ENCODE measurements at regions not wholly inside any gene's neighbourhood (a gene's known extent, or its start where the extent isn't known, plus 50 kb on each side); places are given as distances from the start of the nearest gene placed in this dataset.

DNA sequence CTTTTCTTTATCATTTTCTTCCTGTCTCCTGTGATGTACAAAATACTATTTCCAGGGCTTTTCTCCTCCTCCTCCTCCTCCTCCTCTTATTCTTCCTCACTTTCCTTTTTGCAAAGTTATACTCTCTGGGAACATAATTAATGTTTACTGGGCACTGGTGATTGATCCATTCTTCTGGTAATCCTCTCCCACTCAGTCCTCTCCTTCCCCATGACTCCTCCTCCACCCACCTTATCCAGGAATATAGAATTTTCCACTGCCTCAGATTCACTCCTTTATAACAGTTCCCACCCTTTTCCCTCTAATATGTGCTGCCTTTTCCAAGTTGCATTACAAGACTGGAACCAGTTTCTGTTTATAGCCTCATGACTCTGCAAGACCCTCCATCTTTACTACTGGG is 62.5 kb upstream of the IYD start:
- TF ChIP-seq RAD21 (IDR thresholded peaks at IDR 0.05; ENCODE audit: low read depth) (no peak), EP300 (IDR thresholded peaks at IDR 0.05; ENCODE audit: borderline replicate concordance) (no peak), CREB1 (IDR thresholded peaks at IDR 0.05; ENCODE audit: low read depth) (no peak)

DNA sequence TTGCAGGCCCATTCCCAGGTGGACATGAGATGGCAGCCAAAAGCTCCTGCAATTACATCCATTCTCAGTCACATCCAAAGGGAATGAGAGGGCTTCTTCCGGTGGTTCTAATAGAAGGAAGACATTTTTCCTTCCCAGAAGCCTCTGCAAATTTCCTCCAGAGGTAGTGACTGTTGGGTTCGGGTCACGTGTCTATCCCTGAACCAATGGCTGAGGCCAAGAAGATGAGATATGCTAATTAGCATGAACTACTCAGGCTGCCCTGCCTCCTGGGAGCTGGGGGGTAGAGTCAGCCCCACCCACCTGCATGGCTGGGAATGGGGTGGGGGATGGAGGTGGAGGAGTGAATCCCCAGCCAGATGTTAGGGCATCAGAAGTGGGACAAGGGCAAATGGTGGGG is 61.3 kb upstream of the IYD start:
- TF ChIP-seq, protein P1, sequence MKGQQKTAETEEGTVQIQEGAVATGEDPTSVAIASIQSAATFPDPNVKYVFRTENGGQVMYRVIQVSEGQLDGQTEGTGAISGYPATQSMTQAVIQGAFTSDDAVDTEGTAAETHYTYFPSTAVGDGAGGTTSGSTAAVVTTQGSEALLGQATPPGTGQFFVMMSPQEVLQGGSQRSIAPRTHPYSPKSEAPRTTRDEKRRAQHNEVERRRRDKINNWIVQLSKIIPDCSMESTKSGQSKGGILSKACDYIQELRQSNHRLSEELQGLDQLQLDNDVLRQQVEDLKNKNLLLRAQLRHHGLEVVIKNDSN (IDR thresholded peaks at IDR 0.05): no peak
- TF ChIP-seq ZBTB7A (IDR thresholded peaks at IDR 0.05; ENCODE audit: low read depth): no peak
- no peak for TF ChIP-seq NFIC (IDR thresholded peaks at IDR 0.05)
- TF ChIP-seq, protein P2, sequence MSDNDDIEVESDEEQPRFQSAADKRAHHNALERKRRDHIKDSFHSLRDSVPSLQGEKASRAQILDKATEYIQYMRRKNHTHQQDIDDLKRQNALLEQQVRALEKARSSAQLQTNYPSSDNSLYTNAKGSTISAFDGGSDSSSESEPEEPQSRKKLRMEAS (IDR thresholded peaks at IDR 0.05): no peak
- TF ChIP-seq CREB1 (IDR thresholded peaks at IDR 0.05; ENCODE audit: low read depth): no peak
- no peak for TF ChIP-seq YY1 (IDR thresholded peaks at IDR 0.05; ENCODE audit: low read depth)
- TF ChIP-seq TEAD4 (IDR thresholded peaks at IDR 0.05): no peak
- no peak for TF ChIP-seq TAF1 (IDR thresholded peaks at IDR 0.05; ENCODE audit: low read depth)
- no peak for TF ChIP-seq TCF12 (IDR thresholded peaks at IDR 0.05; ENCODE audit: low read depth)
- no peak for TF ChIP-seq CEBPB (IDR thresholded peaks at IDR 0.05)
- no peak for TF ChIP-seq EP300 (IDR thresholded peaks at IDR 0.05; ENCODE audit: borderline replicate concordance)

DNA sequence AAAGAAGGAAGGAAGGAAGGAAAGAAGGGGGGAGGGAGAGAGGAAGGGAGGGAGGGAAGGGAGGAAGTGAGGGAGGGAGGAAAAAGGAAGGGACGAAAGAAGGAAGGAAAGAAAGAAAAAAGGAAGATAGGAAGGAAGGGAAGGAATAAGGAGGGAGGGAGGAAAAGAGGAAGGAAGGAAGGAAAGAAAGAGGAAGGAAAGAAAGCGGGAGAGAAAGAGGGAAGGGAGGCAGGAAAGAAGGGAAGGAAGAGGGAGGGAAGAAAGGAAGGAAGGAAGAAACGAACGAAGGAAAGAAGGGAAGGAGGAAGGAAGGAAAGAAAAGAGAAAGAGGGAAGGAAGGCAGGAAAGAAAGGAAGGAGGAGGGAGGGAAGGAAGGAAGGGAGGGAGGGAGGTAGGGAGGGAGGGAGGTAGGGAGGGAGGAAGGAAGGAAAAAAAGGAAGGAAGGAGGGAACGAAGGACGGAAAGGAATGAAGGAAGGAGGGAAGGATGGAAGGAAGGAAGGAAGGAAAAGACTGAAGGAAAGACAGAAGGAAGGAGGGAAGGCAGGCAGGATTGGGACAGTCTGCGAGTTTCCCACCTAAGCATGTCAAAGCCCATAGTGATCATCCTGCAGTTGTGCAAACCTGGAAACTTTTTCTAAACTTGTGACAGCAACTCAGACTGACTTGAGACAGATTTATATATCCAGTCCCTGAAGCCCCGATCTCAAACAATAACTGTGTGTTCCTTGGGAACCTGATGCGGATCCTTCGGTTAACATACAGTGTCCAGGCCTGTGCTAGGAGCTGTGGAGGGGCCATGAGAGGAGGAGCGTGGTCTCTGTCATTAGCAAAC is 59.8 kb upstream of the IYD start:
- no peak for TF ChIP-seq TAF1 (IDR thresholded peaks at IDR 0.05; ENCODE audit: low read depth)
- TF ChIP-seq FOXM1 (IDR thresholded peaks at IDR 0.05; ENCODE audit: borderline replicate concordance, low read depth): no peak
- TF ChIP-seq TCF12 (IDR thresholded peaks at IDR 0.05; ENCODE audit: low read depth): no peak
- no peak for TF ChIP-seq NFIC (IDR thresholded peaks at IDR 0.05)
- TF ChIP-seq, protein P1 (IDR thresholded peaks at IDR 0.05): no peak
- TF ChIP-seq, protein P2 (IDR thresholded peaks at IDR 0.05): no peak
- TF ChIP-seq ZBTB7A (IDR thresholded peaks at IDR 0.05; ENCODE audit: low read depth): no peak
- TF ChIP-seq YY1 (IDR thresholded peaks at IDR 0.05; ENCODE audit: low read depth): no peak
- no peak for TF ChIP-seq EGR1 (IDR thresholded peaks at IDR 0.05)
- TF ChIP-seq, protein P3, sequence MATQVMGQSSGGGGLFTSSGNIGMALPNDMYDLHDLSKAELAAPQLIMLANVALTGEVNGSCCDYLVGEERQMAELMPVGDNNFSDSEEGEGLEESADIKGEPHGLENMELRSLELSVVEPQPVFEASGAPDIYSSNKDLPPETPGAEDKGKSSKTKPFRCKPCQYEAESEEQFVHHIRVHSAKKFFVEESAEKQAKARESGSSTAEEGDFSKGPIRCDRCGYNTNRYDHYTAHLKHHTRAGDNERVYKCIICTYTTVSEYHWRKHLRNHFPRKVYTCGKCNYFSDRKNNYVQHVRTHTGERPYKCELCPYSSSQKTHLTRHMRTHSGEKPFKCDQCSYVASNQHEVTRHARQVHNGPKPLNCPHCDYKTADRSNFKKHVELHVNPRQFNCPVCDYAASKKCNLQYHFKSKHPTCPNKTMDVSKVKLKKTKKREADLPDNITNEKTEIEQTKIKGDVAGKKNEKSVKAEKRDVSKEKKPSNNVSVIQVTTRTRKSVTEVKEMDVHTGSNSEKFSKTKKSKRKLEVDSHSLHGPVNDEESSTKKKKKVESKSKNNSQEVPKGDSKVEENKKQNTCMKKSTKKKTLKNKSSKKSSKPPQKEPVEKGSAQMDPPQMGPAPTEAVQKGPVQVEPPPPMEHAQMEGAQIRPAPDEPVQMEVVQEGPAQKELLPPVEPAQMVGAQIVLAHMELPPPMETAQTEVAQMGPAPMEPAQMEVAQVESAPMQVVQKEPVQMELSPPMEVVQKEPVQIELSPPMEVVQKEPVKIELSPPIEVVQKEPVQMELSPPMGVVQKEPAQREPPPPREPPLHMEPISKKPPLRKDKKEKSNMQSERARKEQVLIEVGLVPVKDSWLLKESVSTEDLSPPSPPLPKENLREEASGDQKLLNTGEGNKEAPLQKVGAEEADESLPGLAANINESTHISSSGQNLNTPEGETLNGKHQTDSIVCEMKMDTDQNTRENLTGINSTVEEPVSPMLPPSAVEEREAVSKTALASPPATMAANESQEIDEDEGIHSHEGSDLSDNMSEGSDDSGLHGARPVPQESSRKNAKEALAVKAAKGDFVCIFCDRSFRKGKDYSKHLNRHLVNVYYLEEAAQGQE (IDR thresholded peaks at IDR 0.05; ENCODE audit: low read depth): no peak
- TF ChIP-seq CEBPB (IDR thresholded peaks at IDR 0.05): no peak
- no peak for TF ChIP-seq RAD21 (IDR thresholded peaks at IDR 0.05; ENCODE audit: low read depth)
- no peak for TF ChIP-seq CREB1 (IDR thresholded peaks at IDR 0.05; ENCODE audit: low read depth)
- no peak for TF ChIP-seq TEAD4 (IDR thresholded peaks at IDR 0.05)
- TF ChIP-seq EP300 (IDR thresholded peaks at IDR 0.05; ENCODE audit: borderline replicate concordance): no peak

DNA sequence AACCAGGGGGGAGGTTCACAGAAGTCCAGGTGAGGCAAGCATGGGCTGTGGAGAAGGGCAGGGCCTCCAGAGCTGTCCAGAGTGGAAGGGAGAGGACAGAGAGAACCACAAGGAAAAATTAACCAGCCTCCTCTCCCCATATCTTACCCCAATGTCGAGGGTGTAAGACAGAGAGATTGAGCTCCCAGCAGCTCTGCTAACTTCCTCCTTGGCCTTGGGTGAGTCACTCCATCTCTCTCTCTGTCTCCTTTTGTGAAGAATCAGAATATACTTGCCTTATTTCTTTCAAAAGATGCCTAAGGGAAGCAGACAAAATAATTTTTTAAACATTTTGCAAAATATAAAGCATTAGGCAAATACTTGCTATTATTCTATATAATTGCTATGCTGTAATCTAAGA is 58.3 kb upstream of the IYD start:
- TF ChIP-seq EP300 (IDR thresholded peaks at IDR 0.05; ENCODE audit: borderline replicate concordance): no peak
- no peak for TF ChIP-seq TAF1 (IDR thresholded peaks at IDR 0.05; ENCODE audit: low read depth)
- TF ChIP-seq NFIC (IDR thresholded peaks at IDR 0.05): no peak
- no peak for TF ChIP-seq TEAD4 (IDR thresholded peaks at IDR 0.05)
- no peak for TF ChIP-seq RAD21 (IDR thresholded peaks at IDR 0.05; ENCODE audit: low read depth)
- TF ChIP-seq, protein P3 (IDR thresholded peaks at IDR 0.05; ENCODE audit: low read depth): no peak
- TF ChIP-seq TCF12 (IDR thresholded peaks at IDR 0.05; ENCODE audit: low read depth): no peak

DNA sequence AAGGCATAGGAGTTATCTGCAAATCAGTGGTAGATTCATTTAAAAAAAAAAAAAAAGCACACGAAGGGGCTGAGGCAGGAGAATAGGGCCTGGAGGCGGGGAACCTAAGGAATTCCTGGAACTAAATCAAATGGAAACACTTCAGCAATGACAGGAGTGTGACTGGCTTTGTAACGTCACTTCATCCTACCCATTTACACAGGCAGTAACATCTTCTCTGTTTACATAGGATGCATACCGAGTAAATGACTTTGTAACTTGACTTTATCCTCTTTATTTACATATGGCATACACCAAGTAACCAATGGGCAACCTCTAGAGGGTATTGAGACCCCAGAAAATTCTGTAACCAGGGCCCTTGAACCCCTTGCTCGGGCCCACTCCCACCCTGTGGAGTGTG is 56.4 kb upstream of the IYD start:
- no peak for TF ChIP-seq FOXM1 (IDR thresholded peaks at IDR 0.05; ENCODE audit: borderline replicate concordance, low read depth)
- no peak for TF ChIP-seq NFIC (IDR thresholded peaks at IDR 0.05)
- TF ChIP-seq, protein P1 (IDR thresholded peaks at IDR 0.05): no peak
- TF ChIP-seq ZBTB7A (IDR thresholded peaks at IDR 0.05; ENCODE audit: low read depth): no peak

All from Ishikawa (cell line).